SJSA1 (cell line): ENCODE measurements at regions not wholly inside any gene's neighbourhood (a gene's known extent, or its start where the extent isn't known, plus 50 kb on each side); places are given as distances from the start of the nearest gene placed in this dataset.
A peak's percentile ranks its signal among the peaks of the same experiment; 100 is the strongest.

ENCODE experiments used
- DNase-seq, 2 experiments: peaks; one replicate each; pipeline ENCODE4 v3.0.0-alpha.2; 2015 to 2020; ENCODE audit warnings: low spot score in 2 of 2, low read depth in 1 of 2
- H3K27ac ChIP-seq: fragments of 250-450 bp; sonication (Bioruptor Pico); 2 replicates; pipeline ENCODE4 v1.5.1; 2020; ENCODE audit warnings: mild to moderate bottlenecking, moderate library complexity
- H3K27me3 ChIP-seq: fragments of 250-450 bp; sonication (Bioruptor Pico); replicated peaks from 2 replicates; pipeline ENCODE4 v1.5.1; 2020; ENCODE audit warnings: mild to moderate bottlenecking, moderate library complexity
- H3K36me3 ChIP-seq: fragments of 250-450 bp; sonication (Bioruptor Pico); 2 replicates; pipeline ENCODE4 v1.5.1; 2020; ENCODE audit warnings: mild to moderate bottlenecking
- H3K4me1 ChIP-seq: fragments of 250-450 bp; sonication (Bioruptor Pico); replicated peaks from 2 replicates; pipeline ENCODE4 v1.6.1; 2021; ENCODE audit warnings: mild to moderate bottlenecking
- H3K4me3 ChIP-seq: fragments of 250-450 bp; sonication (Bioruptor Pico); 2 replicates; pipeline ENCODE4 v1.5.1; 2020; ENCODE audit warnings: mild to moderate bottlenecking
- H3K9me3 ChIP-seq: fragments of 250-450 bp; sonication (Bioruptor Pico); replicated peaks from 2 replicates; pipeline ENCODE4 v1.5.1; 2020; ENCODE audit warnings: mild to moderate bottlenecking

DNA sequence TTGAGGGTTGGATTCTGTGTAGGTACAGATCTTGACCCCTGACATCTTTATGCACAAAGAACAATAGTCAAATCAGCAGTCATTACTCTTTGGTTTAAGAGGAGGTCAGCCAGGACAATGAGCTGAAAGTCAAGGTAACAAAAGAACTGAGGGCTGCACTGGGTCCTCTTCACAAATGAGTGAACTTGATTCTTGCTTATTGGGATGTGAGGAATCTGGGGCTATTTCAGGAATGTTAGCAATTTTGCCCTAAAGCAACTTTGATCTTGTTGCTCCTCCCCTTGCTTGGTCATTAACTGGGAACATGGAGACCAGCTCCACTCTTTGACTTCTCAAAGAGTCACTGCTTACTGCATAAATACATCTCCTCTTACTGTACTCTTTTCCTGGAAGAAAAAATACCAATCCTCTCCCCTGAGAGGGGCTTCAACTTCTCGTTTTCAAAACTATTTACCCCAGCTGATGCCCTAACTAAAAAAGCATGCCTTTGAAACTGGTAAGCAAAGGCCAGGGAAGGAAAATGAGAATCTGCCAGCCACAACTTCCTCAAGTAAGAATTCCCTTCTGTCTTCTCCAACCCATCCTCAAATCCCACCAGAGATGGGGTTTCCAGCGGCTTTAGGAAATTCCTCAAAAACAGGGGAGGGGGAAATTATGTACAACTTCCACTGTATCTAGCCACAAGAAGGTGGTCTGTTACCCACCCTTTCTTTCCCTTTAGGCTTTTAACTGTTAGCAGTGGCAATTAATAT is 368.3 kb downstream of the ENC1 start:
- Histone ChIP-seq H3K36me3 (no peaks in the 10 kb centered on the region), H3K27me3 (no peaks in the 10 kb centered on the region), H3K4me1 (peaks cover 51% of the 10 kb centered on the region), H3K4me3 (no peak overlapping the region), H3K9me3 (no peaks in the 10 kb centered on the region), H3K27ac (peak overlapping the region; percentile 97)
- DNase-seq = peak; percentile 61 to 80

DNA sequence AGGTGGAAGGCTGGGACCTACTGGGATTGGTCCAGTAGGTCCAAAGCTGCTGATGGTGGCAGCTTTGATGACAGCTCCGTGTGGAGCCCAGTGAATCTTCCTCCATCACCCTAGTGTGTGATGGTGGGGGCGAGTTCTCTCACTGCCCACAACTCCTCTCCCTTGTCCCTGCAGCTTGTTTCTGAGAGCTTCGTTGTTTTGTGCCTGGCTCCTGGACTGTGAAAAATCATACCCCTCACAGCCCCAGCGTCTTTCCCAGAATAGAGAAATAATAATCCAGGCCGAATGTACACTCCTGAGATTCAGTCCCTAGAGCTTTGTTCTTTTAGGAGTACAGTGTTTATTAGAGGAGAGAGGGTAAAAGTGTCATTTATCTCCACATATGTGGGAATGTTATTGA is 372.2 kb downstream of the ENC1 start:
- Histone ChIP-seq H3K9me3 (no peaks in the 10 kb centered on the region), H3K27ac (no peak overlapping the region), H3K4me3 (no peak overlapping the region), H3K4me1 (peaks cover 21% of the 10 kb centered on the region), H3K36me3 (no peaks in the 10 kb centered on the region), H3K27me3 (no peaks in the 10 kb centered on the region)
- DNase-seq = no peak

DNA sequence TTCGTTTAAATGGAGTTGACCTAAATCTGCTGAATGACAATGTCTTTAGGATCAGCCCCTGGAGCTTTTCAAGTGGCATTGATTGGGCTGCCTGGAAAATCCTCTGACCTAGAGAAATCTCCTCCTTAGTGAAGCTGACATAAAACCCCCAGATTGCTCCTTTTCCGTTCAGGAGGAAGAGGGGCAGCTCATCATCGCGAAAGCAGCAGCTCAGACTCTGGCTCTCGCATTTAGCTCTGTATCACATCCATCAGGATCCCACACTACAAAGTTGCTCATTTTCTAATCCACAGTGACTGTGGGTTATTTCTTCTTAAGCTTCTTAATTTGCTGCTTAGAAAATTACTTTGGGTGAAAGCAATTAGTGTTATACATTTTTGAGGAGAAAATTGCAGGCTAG is 373.7 kb downstream of the ENC1 start:
- DNase-seq = no peak
- peaks cover 7% of the 10 kb centered on the region for H3K4me1 ChIP-seq

DNA sequence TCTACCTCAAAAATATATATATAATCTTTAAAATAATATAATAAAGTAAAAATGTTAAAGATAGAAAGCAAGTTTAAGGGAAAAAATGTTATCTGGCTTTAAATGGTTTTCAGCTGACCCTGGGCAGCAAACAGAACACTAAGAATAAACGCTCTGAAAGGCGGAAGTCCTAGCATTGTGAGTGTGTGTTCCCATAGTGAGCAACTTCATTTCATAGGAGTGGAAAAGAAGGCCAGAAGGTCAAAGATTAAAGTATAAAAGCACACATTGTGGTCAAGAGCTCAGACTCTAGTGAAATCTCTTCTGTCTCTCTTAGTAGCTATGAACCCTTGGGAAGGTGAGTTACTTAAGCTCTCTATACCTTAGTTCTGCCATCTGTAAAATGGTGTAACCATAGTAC is 374.4 kb downstream of the ENC1 start:
- no peaks in the 10 kb centered on the region for H3K27me3 ChIP-seq
- no peaks in the 10 kb centered on the region for H3K4me1 ChIP-seq
- no peak for DNase-seq
- H3K27ac ChIP-seq = no peak overlapping the region
- no peaks in the 10 kb centered on the region for H3K9me3 ChIP-seq
- H3K4me3 ChIP-seq = no peak overlapping the region
- no peaks in the 10 kb centered on the region for H3K36me3 ChIP-seq

More for the DNA sequence above, 373.7 kb downstream of the ENC1 start:
- no peaks in the 10 kb centered on the region for H3K36me3 ChIP-seq
- H3K27me3 ChIP-seq = no peaks in the 10 kb centered on the region
- H3K4me3 ChIP-seq = no peak overlapping the region
- no peaks in the 10 kb centered on the region for H3K9me3 ChIP-seq
- H3K27ac ChIP-seq = no peak overlapping the region

DNA sequence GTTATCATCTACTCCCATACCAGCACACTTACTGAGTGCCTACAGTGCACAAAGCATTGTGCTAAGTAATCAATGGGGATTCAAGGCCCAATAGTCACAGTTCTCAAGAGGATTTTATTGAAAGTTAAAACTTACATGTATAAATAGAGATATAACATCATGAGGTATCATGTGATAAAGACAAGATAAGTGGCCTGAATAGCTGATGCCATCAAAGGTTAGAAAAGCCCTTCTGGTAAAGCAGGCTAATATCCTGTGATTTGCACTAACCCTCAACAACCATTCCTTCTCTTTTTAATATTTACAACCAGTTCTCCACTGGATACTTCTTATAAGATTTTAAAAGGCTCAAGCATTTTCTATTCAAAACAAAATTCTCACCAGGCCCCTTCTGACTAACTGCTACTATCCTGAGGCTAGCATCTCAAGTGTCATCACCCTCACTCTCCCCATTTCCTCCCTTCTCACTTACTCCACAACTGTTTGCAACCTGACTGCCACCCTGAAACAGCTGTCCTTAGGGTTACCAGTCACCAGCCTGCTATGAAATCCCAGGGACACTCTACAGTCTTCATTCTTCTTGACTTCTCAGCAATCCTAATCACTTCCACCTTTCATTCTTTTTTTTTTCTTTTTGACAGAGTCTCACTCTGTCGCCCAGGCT is 377.9 kb downstream of the ENC1 start:
- H3K4me3 ChIP-seq = no peak overlapping the region
- DNase-seq = no peak
- H3K9me3 ChIP-seq = no peaks in the 10 kb centered on the region
- H3K27me3 ChIP-seq = no peaks in the 10 kb centered on the region
- H3K27ac ChIP-seq = no peak overlapping the region
- H3K4me1 ChIP-seq = no peaks in the 10 kb centered on the region
- no peaks in the 10 kb centered on the region for H3K36me3 ChIP-seq

DNA sequence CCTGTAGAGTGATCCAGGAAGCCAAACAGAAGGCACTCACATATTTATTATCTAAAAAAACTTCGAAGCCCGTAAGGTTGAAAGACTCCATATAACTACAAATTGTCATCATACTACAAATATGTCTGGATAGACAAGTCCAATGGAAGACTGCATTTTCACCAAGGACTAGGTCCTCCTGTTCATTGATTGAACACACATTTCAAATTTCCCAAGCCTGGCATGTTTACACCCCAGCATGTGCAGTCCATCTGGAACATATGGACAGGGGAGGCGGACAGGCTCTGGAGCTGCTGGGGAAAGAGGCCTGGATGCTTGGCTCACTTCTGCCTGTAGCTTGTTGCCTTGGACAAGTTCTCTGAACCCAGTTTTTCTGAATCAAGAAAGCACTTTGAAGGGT is 378.7 kb downstream of the ENC1 start:
- H3K36me3 ChIP-seq = no peaks in the 10 kb centered on the region
- DNase-seq = no peak
- H3K27me3 ChIP-seq = no peaks in the 10 kb centered on the region
- H3K4me3 ChIP-seq = no peak overlapping the region
- H3K27ac ChIP-seq = no peak overlapping the region
- H3K4me1 ChIP-seq = no peaks in the 10 kb centered on the region
- H3K9me3 ChIP-seq = no peaks in the 10 kb centered on the region

DNA sequence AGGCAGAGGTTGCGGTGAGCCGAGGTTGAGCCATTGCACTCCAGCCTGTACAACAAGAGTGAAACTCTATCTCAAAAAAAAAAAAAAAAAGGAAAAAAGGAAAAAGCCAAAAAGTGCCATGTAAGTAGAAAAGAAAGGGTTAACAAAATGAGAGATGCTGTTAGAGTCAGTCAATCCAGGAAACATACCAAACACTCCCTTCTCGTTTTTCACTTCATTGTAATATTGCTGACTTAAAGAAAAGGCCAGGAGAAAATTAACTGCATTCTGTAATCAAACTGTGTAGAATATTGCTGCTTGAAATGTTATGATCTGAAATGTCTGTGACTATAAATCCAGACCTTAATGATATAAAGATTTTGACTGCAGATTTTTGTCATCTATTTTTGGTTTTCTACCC is 379.1 kb downstream of the ENC1 start:
- no peak for DNase-seq
- Histone ChIP-seq H3K4me3 (no peak overlapping the region), H3K4me1 (no peaks in the 10 kb centered on the region), H3K9me3 (no peaks in the 10 kb centered on the region), H3K36me3 (no peaks in the 10 kb centered on the region), H3K27me3 (no peaks in the 10 kb centered on the region), H3K27ac (no peak overlapping the region)

DNA sequence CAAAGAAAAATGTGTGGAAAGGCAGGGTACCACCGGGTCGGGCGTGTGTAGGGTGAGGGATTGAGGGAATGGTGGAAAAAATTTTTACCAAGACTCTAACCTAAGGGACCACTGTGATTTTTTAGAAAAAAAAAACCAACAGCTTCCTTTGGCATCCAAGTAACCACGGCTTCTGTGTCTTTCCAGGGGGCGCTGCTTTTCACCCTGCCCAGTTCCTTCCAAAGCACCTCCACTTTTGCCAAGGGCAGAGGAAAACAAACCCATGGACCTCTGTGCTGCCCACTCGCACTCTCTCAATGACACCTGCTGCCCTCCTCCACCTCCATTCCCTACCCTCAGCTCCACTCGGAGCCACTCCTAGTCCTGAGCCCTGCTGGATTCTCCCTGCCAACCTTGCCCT is 381.0 kb downstream of the ENC1 start:
- Histone ChIP-seq H3K36me3 (no peaks in the 10 kb centered on the region), H3K4me1 (no peaks in the 10 kb centered on the region), H3K27ac (no peak overlapping the region), H3K9me3 (no peaks in the 10 kb centered on the region), H3K4me3 (no peak overlapping the region), H3K27me3 (no peaks in the 10 kb centered on the region)
- DNase-seq = no peak

DNA sequence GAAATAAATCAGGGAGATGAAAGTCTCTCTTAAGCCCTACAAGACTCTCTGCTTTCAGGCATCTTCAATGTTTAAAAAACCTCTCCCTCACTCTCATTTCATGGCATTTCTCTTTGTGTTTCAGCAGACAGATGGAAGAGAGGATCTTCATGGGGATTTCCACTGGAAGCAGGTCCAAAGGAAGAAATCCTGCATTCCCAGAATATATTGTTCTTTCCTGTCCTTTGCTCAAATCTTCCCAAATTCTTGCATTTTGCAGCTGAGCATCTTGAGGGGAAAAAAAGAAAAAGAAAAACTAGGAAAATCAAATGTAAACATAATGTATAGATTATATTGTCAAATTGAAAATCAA is 382.2 kb downstream of the ENC1 start:
- no peak for DNase-seq
- Histone ChIP-seq H3K36me3 (no peaks in the 10 kb centered on the region), H3K27ac (no peak overlapping the region), H3K9me3 (no peaks in the 10 kb centered on the region), H3K27me3 (no peaks in the 10 kb centered on the region), H3K4me1 (no peaks in the 10 kb centered on the region), H3K4me3 (no peak overlapping the region)

DNA sequence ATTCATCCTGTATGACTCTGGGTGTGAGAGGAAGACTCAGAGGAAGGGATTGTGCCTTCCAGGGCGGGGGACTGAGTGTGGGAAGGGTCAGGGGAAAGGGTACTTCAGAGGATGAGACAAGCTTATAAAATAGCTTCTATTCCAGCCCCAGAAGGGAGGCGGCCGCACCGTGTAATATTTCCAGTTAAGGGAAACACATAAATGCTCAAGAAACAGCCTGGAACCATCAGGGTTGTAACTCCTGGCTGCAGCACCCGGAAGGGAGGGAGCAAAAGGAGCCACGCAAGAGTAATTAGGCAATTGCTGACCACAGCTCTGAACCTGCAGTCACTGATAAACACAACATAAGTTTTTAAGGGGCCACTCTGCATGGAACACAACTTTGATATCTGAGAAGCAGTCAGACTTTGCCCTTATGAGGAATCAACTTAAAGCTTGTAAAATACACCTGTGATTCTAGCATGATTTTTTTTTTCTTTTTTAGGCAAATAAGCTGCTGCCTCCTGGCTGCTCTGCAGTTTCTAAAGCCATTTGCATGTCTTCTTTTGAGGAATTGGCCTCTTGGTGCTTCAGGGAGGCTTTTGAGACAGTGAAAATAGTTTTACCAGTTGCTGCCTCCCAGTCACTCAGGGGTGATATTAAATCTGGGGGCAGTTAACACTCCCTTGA is 382.7 kb downstream of the ENC1 start:
- Histone ChIP-seq H3K4me1 (no peaks in the 10 kb centered on the region), H3K27ac (no peak overlapping the region), H3K4me3 (no peak overlapping the region), H3K36me3 (no peaks in the 10 kb centered on the region), H3K9me3 (no peaks in the 10 kb centered on the region), H3K27me3 (no peaks in the 10 kb centered on the region)
- DNase-seq = no peak

DNA sequence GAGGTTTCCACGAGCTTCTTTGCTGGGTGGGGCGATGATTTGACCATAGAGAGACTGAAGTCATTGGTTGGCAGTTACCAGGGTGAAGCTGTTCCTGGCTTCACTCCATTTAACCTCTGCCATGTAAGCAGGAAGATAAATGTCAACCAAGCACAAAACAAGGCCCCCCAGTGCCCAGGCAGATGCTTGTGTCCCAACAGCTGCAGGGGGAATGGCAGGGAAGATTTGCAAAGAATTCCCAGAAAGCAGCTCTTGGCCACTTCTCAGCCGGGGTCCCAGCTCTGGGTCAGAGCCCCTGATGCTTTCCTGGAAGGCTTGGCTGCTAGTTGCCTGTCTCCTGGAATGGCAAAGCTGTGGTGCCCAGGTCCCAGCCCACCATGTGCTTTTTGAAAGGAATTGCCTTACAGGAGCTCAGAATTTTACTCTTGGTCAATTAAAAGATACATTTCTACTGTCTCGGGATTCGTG is 383.4 kb downstream of the ENC1 start:
- Histone ChIP-seq H3K4me1 (no peaks in the 10 kb centered on the region), H3K9me3 (no peaks in the 10 kb centered on the region), H3K27me3 (no peaks in the 10 kb centered on the region), H3K36me3 (no peaks in the 10 kb centered on the region), H3K27ac (no peak overlapping the region), H3K4me3 (no peak overlapping the region)
- no peak for DNase-seq

DNA sequence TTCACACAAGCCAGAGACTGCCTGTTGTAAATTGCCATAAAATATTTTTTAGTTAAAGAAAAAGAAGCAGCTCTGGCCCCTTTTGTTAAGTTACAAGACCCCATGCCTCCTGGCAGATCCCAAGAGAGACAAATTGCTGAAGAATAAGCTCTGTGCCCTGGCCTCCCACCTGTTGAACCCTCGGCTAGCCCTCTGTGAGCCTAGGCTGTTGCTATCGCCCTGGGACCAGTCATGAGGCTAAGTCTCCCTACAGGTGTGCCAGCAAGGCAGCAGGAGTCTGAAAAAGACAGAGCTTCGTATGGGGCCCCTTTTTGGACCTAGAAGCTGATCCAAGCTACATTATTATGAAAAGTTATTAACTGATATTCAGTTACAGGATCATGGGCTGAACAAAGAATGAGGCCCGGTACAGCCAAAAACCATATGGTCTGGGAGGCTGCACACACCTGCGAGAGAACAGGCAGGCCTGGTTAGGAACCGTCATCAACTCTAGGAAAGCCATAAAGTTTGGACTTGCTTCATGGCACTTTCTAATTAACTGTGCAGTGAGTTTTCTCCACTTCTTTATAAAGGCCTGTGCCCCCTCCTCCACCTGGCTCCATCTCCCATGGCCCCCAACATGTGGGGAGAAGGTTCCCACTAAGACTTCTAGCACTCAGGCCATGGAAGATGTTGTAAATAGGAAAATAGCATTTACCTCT is 384.7 kb downstream of the ENC1 start:
- Histone ChIP-seq H3K4me3 (no peak overlapping the region), H3K4me1 (peaks cover 11% of the 10 kb centered on the region), H3K27ac (no peak overlapping the region), H3K27me3 (no peaks in the 10 kb centered on the region), H3K36me3 (no peaks in the 10 kb centered on the region), H3K9me3 (no peaks in the 10 kb centered on the region)
- no peak for DNase-seq

DNA sequence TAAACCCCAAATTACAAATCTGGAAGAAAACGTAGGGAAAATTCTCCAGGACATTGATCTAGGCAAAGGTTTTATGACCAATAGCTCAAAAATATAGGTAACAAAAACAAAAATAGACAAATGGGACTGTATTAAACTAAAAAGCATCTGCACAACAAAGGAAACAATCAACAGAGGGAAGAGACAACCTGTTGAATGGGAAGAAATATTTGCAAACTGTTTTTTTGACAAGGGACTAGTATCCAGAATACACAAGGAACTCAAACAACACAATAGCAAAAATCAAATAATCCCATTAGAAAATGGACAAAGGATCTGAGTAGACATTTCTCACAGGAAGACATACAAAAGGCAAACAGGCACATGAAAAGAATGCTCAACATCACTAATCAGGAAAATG is 386.3 kb downstream of the ENC1 start:
- Histone ChIP-seq H3K27ac (no peak overlapping the region), H3K9me3 (no peaks in the 10 kb centered on the region), H3K27me3 (no peaks in the 10 kb centered on the region), H3K36me3 (no peaks in the 10 kb centered on the region), H3K4me1 (peaks cover 17% of the 10 kb centered on the region), H3K4me3 (no peak overlapping the region)
- DNase-seq = no peak

DNA sequence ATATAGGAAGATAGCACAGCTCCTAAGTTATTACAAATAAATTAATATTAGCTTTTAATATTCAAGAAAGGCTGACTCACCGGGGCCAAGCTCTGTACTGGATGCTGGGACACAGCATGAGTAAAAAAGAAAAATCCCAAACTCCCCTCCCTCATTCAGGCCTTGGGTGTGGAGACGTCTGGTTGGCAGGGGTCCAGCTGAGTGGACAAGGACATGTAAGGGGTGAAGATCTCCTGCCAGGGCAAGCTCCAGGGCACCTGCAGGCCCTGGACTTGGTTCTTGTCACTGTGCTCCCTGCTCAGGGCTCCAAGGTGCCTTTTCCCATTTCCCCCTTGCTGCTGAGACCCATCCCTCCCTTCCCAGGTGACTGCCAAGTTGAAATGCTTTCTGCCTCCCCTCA is 388.5 kb downstream of the ENC1 start:
- H3K9me3 ChIP-seq = no peaks in the 10 kb centered on the region
- no peak overlapping the region for H3K27ac ChIP-seq
- no peak for DNase-seq
- no peaks in the 10 kb centered on the region for H3K27me3 ChIP-seq
- H3K4me1 ChIP-seq = peaks cover 17% of the 10 kb centered on the region
- H3K36me3 ChIP-seq = no peaks in the 10 kb centered on the region
- no peak overlapping the region for H3K4me3 ChIP-seq
